CD4-positive, alpha-beta memory T cell (primary cell): ENCODE measurements at regions not wholly inside any gene's neighbourhood (a gene's known extent, or its start where the extent isn't known, plus 50 kb on each side); places are given as distances from the start of the nearest gene placed in this dataset.

Source experiments
- CTCF ChIA-PET: fragments of 350-600 bp; sonication (Branson Sonifier 250); formaldehyde crosslinking; loops from one replicate; lab custom pipeline; 2021; ENCODE audit warnings: inconsistent platforms; ENCODE audit not compliant: partially characterized antibody; lab: Charles Lee
- POLR2A ChIA-PET: fragments of 350-600 bp; sonication (Branson Sonifier 250); formaldehyde crosslinking; loops from one replicate; lab custom pipeline; 2021; ENCODE audit not compliant: partially characterized antibody; lab: Charles Lee
- DNase-seq, 5 donors: peaks; one replicate each; pipeline versions ENCODE4 v3.0.0 to v3.0.0-alpha.2; 2020 to 2022; ENCODE audit warnings: mixed read lengths in 1 of 5
- H3K27ac ChIP-seq: one replicate; pipeline ENCODE4 v1.7.0; 2013; ENCODE audit warnings: low read depth, low read length
- H3K27me3 ChIP-seq: 2 replicates; pipeline ENCODE4 v1.7.0; 2013; ENCODE audit warnings: mild to moderate bottlenecking, low read length, moderate library complexity; ENCODE audit not compliant: insufficient read depth
- H3K36me3 ChIP-seq: 2 replicates; pipeline ENCODE4 v1.7.0; 2013; ENCODE audit warnings: mild to moderate bottlenecking, low read length, moderate library complexity; ENCODE audit not compliant: insufficient read depth
- H3K4me1 ChIP-seq: 2 replicates; pipeline ENCODE4 v1.7.0; 2013; ENCODE audit warnings: mild to moderate bottlenecking, low read length, moderate library complexity; ENCODE audit not compliant: insufficient read depth
- H3K4me3 ChIP-seq, 2 donors: one replicate each; pipeline ENCODE4 v1.7.0; 2013; ENCODE audit warnings: low read length in 2 of 2, mild to moderate bottlenecking in 1 of 2
- H3K9me3 ChIP-seq, 2 donors: one replicate each; pipeline ENCODE4 v1.7.0; 2013; ENCODE audit warnings: low read length in 2 of 2, control low read depth in 1 of 2; ENCODE audit not compliant: control insufficient read depth in 1 of 2
- H3K27ac Mint-ChIP-seq, 7 donors: one replicate each; pipeline ENCODE4 v1.8.0; 2020 to 2021; ENCODE audit warnings: mixed read lengths in 7 of 7, mild to moderate bottlenecking in 6 of 7, inconsistent platforms in 3 of 7, moderate library complexity in 3 of 7
- H3K27me3 Mint-ChIP-seq, 2 donors: one replicate each; pipeline ENCODE4 v1.8.0; 2020 to 2021; ENCODE audit warnings: mixed read lengths in 2 of 2
- H3K36me3 Mint-ChIP-seq, 2 donors: one replicate each; pipeline ENCODE4 v1.8.0; 2020 to 2021; ENCODE audit warnings: mixed read lengths in 2 of 2, inconsistent platforms in 1 of 2, mild to moderate bottlenecking in 1 of 2
- H3K4me1 Mint-ChIP-seq, 4 donors: one replicate each; pipeline ENCODE4 v1.8.0; 2020 to 2021; ENCODE audit warnings: mixed read lengths in 4 of 4, mild to moderate bottlenecking in 1 of 4
- H3K4me3 Mint-ChIP-seq, 8 donors: one replicate each; pipeline ENCODE4 v1.8.0; 2020 to 2021; ENCODE audit warnings: mixed read lengths in 8 of 8, mild to moderate bottlenecking in 7 of 8, moderate library complexity in 6 of 8, inconsistent platforms in 3 of 8
- H3K9me3 Mint-ChIP-seq, 8 donors: one replicate each; pipeline ENCODE4 v1.8.0; 2020 to 2021; ENCODE audit warnings: mixed read lengths in 8 of 8, mild to moderate bottlenecking in 5 of 8, inconsistent platforms in 3 of 8, moderate library complexity in 1 of 8
- intact Hi-C: fragments of 100-400 bp; cut with micrococcal nuclease; formaldehyde crosslinking; loops from one replicate; pipeline ENCODE4 v1.15.1; 2023

GRCh38 chr15:39125904-39126303 is 455.0 kb upstream of the THBS1 start:
- no peaks in the 10 kb centered on the region for H3K27me3 ChIP-seq
- intact Hi-C loops: loop anchor here (10.0 kb wide), 1 partner anchor 681 kb away; no protein-coding TSS in a partner anchor
- ChIA-PET POLR2A (no interaction called here), CTCF (interaction anchor here (1.0 to 1.5 kb wide), 2 partner anchors 9 to 454 kb away, joined by 4 to 5 read pairs; no protein-coding TSS in a partner anchor)
- H3K4me3 ChIP-seq: no peak overlapping the region
- no peak overlapping the region for H3K27ac ChIP-seq
- H3K9me3 ChIP-seq: no peaks in the 10 kb centered on the region
- H3K36me3 Mint-ChIP-seq: no peaks in the 10 kb centered on the region
- peaks cover 9 to 10% of the 10 kb centered on the region in 2 donors for H3K27me3 Mint-ChIP-seq
- peaks cover 0 to 3% (median 0%) of the 10 kb centered on the region in 4 donors for H3K4me1 Mint-ChIP-seq
- H3K36me3 ChIP-seq: no peaks in the 10 kb centered on the region
- peak in 4 of 5 donors; percentile 7 to 25 (median 14) for DNase-seq
- no peaks in the 10 kb centered on the region for H3K9me3 Mint-ChIP-seq
- H3K4me1 ChIP-seq: no peaks in the 10 kb centered on the region
- no peak overlapping the region for H3K27ac Mint-ChIP-seq
- H3K4me3 Mint-ChIP-seq: no peak overlapping the region

- peaks cover 0 to 3% (median 0%) of the 10 kb centered on the region in 4 donors for H3K4me1 Mint-ChIP-seq
- H3K36me3 Mint-ChIP-seq: no peaks in the 10 kb centered on the region
- CTCF ChIA-PET: interaction anchor here (1.0 to 1.5 kb wide), 2 partner anchors 453 to 629 kb away, joined by 3 to 5 read pairs; no protein-coding TSS in a partner anchor
Measured at GRCh38 chr15:39127151-39127790, 453.6 kb upstream of the THBS1 start.

GRCh38 chr15:39127925-39128617 is 452.8 kb upstream of the THBS1 start:
- Mint-ChIP-seq H3K27me3 (peaks cover 4 to 6% of the 10 kb centered on the region in 2 donors), H3K27ac (peak overlapping the region in 1 of 7 donors; percentile 45), H3K4me1 (peaks cover 0 to 3% (median 0%) of the 10 kb centered on the region in 4 donors), H3K36me3 (no peaks in the 10 kb centered on the region), H3K4me3 (no peak overlapping the region), H3K9me3 (no peaks in the 10 kb centered on the region)
- ChIA-PET POLR2A (no interaction called here), CTCF (interaction anchor here (1.0 kb wide), 1 partner anchor 629 kb away, joined by 3 read pairs; no protein-coding TSS in a partner anchor)
- DNase-seq: no peak
- Histone ChIP-seq H3K4me3 (no peak overlapping the region), H3K27ac (no peak overlapping the region), H3K4me1 (no peaks in the 10 kb centered on the region), H3K36me3 (no peaks in the 10 kb centered on the region), H3K9me3 (no peaks in the 10 kb centered on the region), H3K27me3 (no peaks in the 10 kb centered on the region)
- intact Hi-C loops: loop anchor here (10.0 kb wide), 1 partner anchor 683 kb away; no protein-coding TSS in a partner anchor

More at GRCh38 chr15:39127151-39127790, 453.6 kb upstream of the THBS1 start:
- H3K36me3 ChIP-seq: no peaks in the 10 kb centered on the region
- no peak overlapping the region for H3K27ac ChIP-seq
- H3K9me3 ChIP-seq: no peaks in the 10 kb centered on the region
- POLR2A ChIA-PET: no interaction called here
- H3K4me3 Mint-ChIP-seq: no peak overlapping the region
- H3K4me1 ChIP-seq: no peaks in the 10 kb centered on the region
- no peaks in the 10 kb centered on the region for H3K9me3 Mint-ChIP-seq
- H3K4me3 ChIP-seq: no peak overlapping the region
- intact Hi-C loops: loop anchor here (10.0 kb wide), 1 partner anchor 682 kb away; no protein-coding TSS in a partner anchor
- peaks cover 9% of the 10 kb centered on the region in 2 donors for H3K27me3 Mint-ChIP-seq
- H3K27ac Mint-ChIP-seq: no peak overlapping the region
- DNase-seq: no peak
- no peaks in the 10 kb centered on the region for H3K27me3 ChIP-seq

- Mint-ChIP-seq H3K4me3 (no peak overlapping the region), H3K4me1 (peaks cover 0 to 3% (median 0%) of the 10 kb centered on the region in 4 donors), H3K9me3 (no peaks in the 10 kb centered on the region), H3K36me3 (no peaks in the 10 kb centered on the region), H3K27ac (no peak overlapping the region), H3K27me3 (peaks cover 2 to 4% of the 10 kb centered on the region in 2 donors)
- no peaks in the 10 kb centered on the region for H3K4me1 ChIP-seq
- CTCF ChIA-PET: interaction anchor here (0.8 kb wide), 1 partner anchor 454 kb away, joined by 3 read pairs; no protein-coding TSS in a partner anchor
- no peak for DNase-seq
- POLR2A ChIA-PET: interaction anchor here (0.6 kb wide), 1 partner anchor 252 kb away, joined by 3 read pairs; no protein-coding TSS in a partner anchor
- H3K4me3 ChIP-seq: no peak overlapping the region
- H3K9me3 ChIP-seq: no peaks in the 10 kb centered on the region
- intact Hi-C loops: loop anchor here (10.0 kb wide), 1 partner anchor 684 kb away; no protein-coding TSS in a partner anchor
- H3K27me3 ChIP-seq: no peaks in the 10 kb centered on the region
- no peaks in the 10 kb centered on the region for H3K36me3 ChIP-seq
- H3K27ac ChIP-seq: no peak overlapping the region
Measured at GRCh38 chr15:39128746-39129145, 452.1 kb upstream of the THBS1 start.

- no peak overlapping the region for H3K27ac Mint-ChIP-seq
- no peaks in the 10 kb centered on the region for H3K36me3 Mint-ChIP-seq
- no peaks in the 10 kb centered on the region for H3K27me3 ChIP-seq
- H3K4me3 ChIP-seq: no peak overlapping the region
- no peaks in the 10 kb centered on the region for H3K9me3 Mint-ChIP-seq
- intact Hi-C loops: no loop called here
- no peaks in the 10 kb centered on the region for H3K36me3 ChIP-seq
- CTCF ChIA-PET: interaction anchor here (1.0 kb wide), 1 partner anchor 9 kb away, joined by 3 read pairs; no protein-coding TSS in a partner anchor
- no peaks in the 10 kb centered on the region for H3K4me1 ChIP-seq
- peaks cover 0 to 3% (median 0%) of the 10 kb centered on the region in 4 donors for H3K4me1 Mint-ChIP-seq
- no peaks in the 10 kb centered on the region for H3K9me3 ChIP-seq
- POLR2A ChIA-PET: no interaction called here
- no peak overlapping the region for H3K4me3 Mint-ChIP-seq
- H3K27ac ChIP-seq: no peak overlapping the region
- H3K27me3 Mint-ChIP-seq: peaks cover 0 to 4% of the 10 kb centered on the region in 2 donors
- no peak for DNase-seq
Measured at GRCh38 chr15:39130556-39131379, 450.1 kb upstream of the THBS1 start.

GRCh38 chr15:39131609-39132008 is 449.3 kb upstream of the THBS1 start:
- intact Hi-C loops: no loop called here
- Histone ChIP-seq H3K9me3 (no peaks in the 10 kb centered on the region), H3K4me1 (no peaks in the 10 kb centered on the region), H3K36me3 (no peaks in the 10 kb centered on the region), H3K27me3 (no peaks in the 10 kb centered on the region), H3K27ac (no peak overlapping the region), H3K4me3 (no peak overlapping the region)
- ChIA-PET CTCF (interaction anchor here (1.4 kb wide), 1 partner anchor 9 kb away, joined by 5 read pairs; no protein-coding TSS in a partner anchor), POLR2A (no interaction called here)
- H3K9me3 Mint-ChIP-seq: no peaks in the 10 kb centered on the region
- no peak overlapping the region for H3K27ac Mint-ChIP-seq
- H3K4me3 Mint-ChIP-seq: no peak overlapping the region
- DNase-seq: no peak
- H3K4me1 Mint-ChIP-seq: no peaks in the 10 kb centered on the region
- H3K27me3 Mint-ChIP-seq: peaks cover 0 to 4% of the 10 kb centered on the region in 2 donors
- no peaks in the 10 kb centered on the region for H3K36me3 Mint-ChIP-seq
